HAP-1 (cell line): ENCODE measurements at regions not wholly inside any gene's neighbourhood (a gene's known extent, or its start where the extent isn't known, plus 50 kb on each side); places are given as distances from the start of the nearest gene placed in this dataset.

Experiments used
- DNase-seq, 2 experiments: peaks; one replicate each; pipeline ENCODE4 v3.0.0-alpha.2; 2016 to 2020; ENCODE audit warnings: low spot score in 2 of 2
- H3K27me3 ChIP-seq: fragments of 250-450 bp; sonication (Bioruptor Pico); 2 replicates; pipeline ENCODE4 v1.5.1; 2020; ENCODE audit warnings: low read depth, mild to moderate bottlenecking, moderate library complexity
- H3K36me3 ChIP-seq: fragments of 250-450 bp; sonication (Bioruptor Pico); replicated peaks from 2 replicates; pipeline ENCODE4 v1.5.1; 2020; ENCODE audit warnings: mild to moderate bottlenecking
- H3K4me1 ChIP-seq: fragments of 250-450 bp; sonication (Bioruptor Pico); 2 replicates; pipeline ENCODE4 v1.5.1; 2020; ENCODE audit warnings: mild to moderate bottlenecking
- H3K4me3 ChIP-seq: fragments of 250-450 bp; sonication (Bioruptor Pico); 2 replicates; pipeline ENCODE4 v1.5.1; 2020; ENCODE audit warnings: mild to moderate bottlenecking, moderate library complexity
- H3K9me3 ChIP-seq: fragments of 250-450 bp; sonication (Bioruptor Pico); 2 replicates; pipeline ENCODE4 v1.5.1; 2020; ENCODE audit warnings: mild to moderate bottlenecking, moderate library complexity
- in situ Hi-C: fragments of 300-500 bp; cut with MboI; formaldehyde crosslinking; loops from 3 replicates; pipeline ENCODE4 v1.14.3; 2020; ENCODE audit warnings: low sequenced_read_pairs, inconsistent platforms, mixed read lengths

DNA sequence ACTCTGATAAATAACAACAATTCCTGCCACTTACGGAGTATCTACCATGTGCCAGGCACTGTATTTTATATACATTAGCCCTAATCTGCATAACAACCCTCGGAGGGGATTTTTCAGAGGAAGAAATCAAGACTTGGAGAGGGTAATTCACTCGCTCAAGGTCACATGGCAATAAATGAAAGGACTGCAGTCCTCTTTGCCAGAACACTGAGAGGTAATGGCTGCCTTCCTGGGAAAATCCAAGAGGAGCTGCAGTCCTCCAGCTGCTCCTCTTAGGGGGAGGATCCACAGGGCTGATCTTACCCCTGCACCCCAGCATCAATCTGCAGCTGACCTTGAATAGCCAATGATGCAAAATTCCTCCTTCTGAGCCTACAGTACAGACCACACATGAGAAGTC lies 114.1 kb upstream of the RPL38 start:
- in situ Hi-C loops, result no loop called here
- no peaks in the 10 kb centered on the region for H3K27me3 ChIP-seq
- no peaks in the 10 kb centered on the region for H3K36me3 ChIP-seq
- DNase-seq, result no peak
- no peak overlapping the region for H3K4me3 ChIP-seq
- H3K4me1 ChIP-seq, result no peaks in the 10 kb centered on the region
- H3K9me3 ChIP-seq, result no peaks in the 10 kb centered on the region; the same call in 1 of the 2 replicates

GRCh38 chr17:74089869-74090464 lies 113.5 kb upstream of the RPL38 start:
- no peaks in the 10 kb centered on the region; the same call in 1 of the 2 replicates for H3K9me3 ChIP-seq
- no peaks in the 10 kb centered on the region for H3K4me1 ChIP-seq
- DNase-seq, result peak; percentile 4 to 74
- no peaks in the 10 kb centered on the region for H3K27me3 ChIP-seq
- in situ Hi-C loops, result no loop called here
- no peaks in the 10 kb centered on the region for H3K36me3 ChIP-seq
- H3K4me3 ChIP-seq, result no peak overlapping the region

- in situ Hi-C loops, result no loop called here
Observed at GRCh38 chr17:74094651-74095050, 108.8 kb upstream of the RPL38 start.

GRCh38 chr17:74096456-74096855 lies 107.0 kb upstream of the RPL38 start:
- in situ Hi-C loops, result no loop called here
- H3K4me1 ChIP-seq, result no peaks in the 10 kb centered on the region
- no peak for DNase-seq

More at GRCh38 chr17:74094651-74095050, 108.8 kb upstream of the RPL38 start:
- no peaks in the 10 kb centered on the region for H3K27me3 ChIP-seq
- no peaks in the 10 kb centered on the region for H3K4me1 ChIP-seq
- H3K9me3 ChIP-seq, result no peaks in the 10 kb centered on the region
- no peak for DNase-seq
- H3K36me3 ChIP-seq, result no peaks in the 10 kb centered on the region
- no peak overlapping the region for H3K4me3 ChIP-seq

DNA sequence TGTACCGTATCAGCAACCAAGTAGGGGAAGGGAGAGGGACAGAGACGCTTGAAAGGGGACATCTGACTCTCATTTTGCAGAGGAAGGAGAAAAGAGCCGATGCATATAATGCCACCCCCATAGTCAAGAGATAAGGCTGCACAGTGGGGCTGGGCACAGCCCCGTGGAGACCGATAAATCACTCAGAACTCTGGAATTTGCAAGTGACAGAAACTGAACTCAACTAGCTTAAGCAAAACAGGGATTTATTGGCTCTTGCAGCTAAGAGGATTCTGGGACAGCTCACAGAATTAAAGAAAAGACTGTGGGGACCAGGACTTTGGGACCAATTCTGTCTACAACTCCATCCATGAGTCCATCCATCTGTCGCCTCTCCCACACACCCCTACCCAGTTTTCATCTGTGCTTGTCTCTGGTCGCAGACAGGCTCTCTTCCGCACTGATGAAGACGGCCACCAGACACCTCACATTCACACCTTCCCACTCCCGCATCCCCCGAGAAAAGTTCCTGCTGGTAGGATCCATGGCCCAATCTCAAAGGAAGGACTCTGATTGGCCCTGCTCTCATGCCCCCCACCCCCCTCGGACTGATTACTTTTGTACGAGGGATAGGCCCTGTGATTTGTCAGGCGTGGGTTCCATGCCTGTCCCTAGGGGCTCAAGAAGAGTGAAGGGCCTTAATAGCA lies 105.9 kb upstream of the RPL38 start:
- in situ Hi-C loops, result no loop called here
- DNase-seq, result no peak
- Histone ChIP-seq H3K4me1 (no peaks in the 10 kb centered on the region), H3K36me3 (no peaks in the 10 kb centered on the region), H3K9me3 (no peaks in the 10 kb centered on the region), H3K27me3 (no peaks in the 10 kb centered on the region; the same call in 1 of the 2 replicates), H3K4me3 (no peak overlapping the region)

More at GRCh38 chr17:74096456-74096855, 107.0 kb upstream of the RPL38 start:
- Histone ChIP-seq H3K27me3 (no peaks in the 10 kb centered on the region; the same call in 1 of the 2 replicates), H3K36me3 (no peaks in the 10 kb centered on the region), H3K4me3 (no peak overlapping the region), H3K9me3 (no peaks in the 10 kb centered on the region)

- H3K36me3 ChIP-seq, result no peaks in the 10 kb centered on the region
- no peaks in the 10 kb centered on the region for H3K9me3 ChIP-seq
- in situ Hi-C loops, result no loop called here
- no peaks in the 10 kb centered on the region for H3K4me1 ChIP-seq
- no peaks in the 10 kb centered on the region; the same call in 1 of the 2 replicates for H3K27me3 ChIP-seq
- no peak overlapping the region for H3K4me3 ChIP-seq
- DNase-seq, result no peak
Observed at GRCh38 chr17:74098136-74099024, 105.1 kb upstream of the RPL38 start.

GRCh38 chr17:74099442-74100340 lies 103.8 kb upstream of the RPL38 start:
- Histone ChIP-seq H3K4me1 (no peaks in the 10 kb centered on the region), H3K36me3 (no peaks in the 10 kb centered on the region), H3K4me3 (no peak overlapping the region), H3K9me3 (no peaks in the 10 kb centered on the region), H3K27me3 (no peaks in the 10 kb centered on the region; the same call in 1 of the 2 replicates)
- no peak for DNase-seq
- in situ Hi-C loops, result no loop called here

DNA sequence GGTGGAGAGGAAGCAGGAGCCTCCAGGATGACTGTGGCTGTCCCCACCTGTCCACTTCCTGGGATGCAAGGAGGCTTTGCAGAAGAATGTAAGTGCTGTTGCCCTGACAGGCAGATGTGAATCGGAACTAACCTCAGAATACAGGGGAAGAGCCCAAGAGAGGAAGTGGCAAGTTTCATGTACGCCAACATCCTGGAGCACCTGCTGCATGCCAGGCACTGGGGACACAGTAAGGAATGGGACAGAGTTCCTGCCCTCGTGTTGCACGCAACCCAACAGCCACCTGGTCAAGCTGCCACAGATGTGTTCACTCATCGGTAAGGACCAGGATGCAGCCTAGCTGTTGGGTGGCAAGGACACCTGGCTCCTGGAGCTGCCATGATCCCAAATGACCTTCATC lies 98.6 kb upstream of the RPL38 start:
- Histone ChIP-seq H3K4me3 (no peak overlapping the region), H3K36me3 (no peaks in the 10 kb centered on the region), H3K9me3 (no peaks in the 10 kb centered on the region), H3K4me1 (no peaks in the 10 kb centered on the region), H3K27me3 (no peaks in the 10 kb centered on the region; the same call in 1 of the 2 replicates)
- no peak for DNase-seq
- in situ Hi-C loops, result no loop called here

DNA sequence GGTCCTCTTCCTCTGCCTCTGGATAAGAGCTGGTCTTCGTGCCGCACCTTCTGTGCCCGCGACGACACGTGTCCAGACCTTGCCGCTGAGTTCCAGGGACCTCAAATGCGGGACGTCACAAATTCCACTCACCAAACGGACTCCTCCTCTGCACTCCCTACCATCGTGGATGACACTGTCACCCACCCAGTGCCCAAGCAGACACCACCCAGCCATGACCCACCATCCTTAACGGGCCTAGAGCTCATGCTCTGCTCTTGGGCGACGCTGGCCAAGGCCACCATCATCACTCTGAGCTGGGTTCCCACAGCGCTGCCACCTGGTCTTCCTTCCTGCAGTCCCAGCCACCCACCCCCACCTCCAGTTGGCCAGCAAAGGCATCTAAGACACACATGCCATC lies 96.4 kb upstream of the RPL38 start:
- no peak for DNase-seq
- Histone ChIP-seq H3K9me3 (no peaks in the 10 kb centered on the region), H3K36me3 (no peaks in the 10 kb centered on the region), H3K4me1 (no peaks in the 10 kb centered on the region), H3K4me3 (no peak overlapping the region), H3K27me3 (no peaks in the 10 kb centered on the region)
- in situ Hi-C loops, result no loop called here

DNA sequence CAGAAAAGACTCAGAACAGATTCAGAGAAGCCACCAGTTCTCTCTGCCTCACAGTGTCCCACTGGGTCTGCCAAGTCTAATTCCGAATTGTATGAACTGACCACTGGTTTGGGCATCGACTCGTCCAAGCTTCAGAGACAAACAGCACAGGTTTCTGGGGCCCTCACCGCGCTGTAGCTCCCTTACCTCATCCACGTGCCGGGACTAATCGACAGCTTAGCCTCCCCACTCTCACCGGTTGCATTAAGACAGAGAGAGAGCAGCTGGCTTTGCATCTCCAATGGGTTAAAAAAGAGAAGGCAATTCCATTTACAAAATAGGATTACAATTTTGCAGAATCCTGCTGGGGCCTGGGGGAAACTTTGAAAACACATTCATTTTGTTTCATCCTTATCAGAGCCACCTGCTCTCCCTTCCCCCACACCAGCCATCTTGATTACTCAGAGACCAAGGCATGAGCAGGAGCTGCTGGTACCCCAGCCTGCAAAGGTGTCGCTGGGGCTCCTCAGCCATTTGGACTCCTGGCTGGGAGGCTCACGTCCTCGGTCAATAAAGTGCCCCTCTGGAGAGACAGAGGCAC lies 95.3 kb upstream of the RPL38 start:
- Histone ChIP-seq H3K4me3 (no peak overlapping the region), H3K27me3 (no peaks in the 10 kb centered on the region), H3K9me3 (no peaks in the 10 kb centered on the region), H3K4me1 (no peaks in the 10 kb centered on the region), H3K36me3 (no peaks in the 10 kb centered on the region)
- no peak for DNase-seq
- in situ Hi-C loops, result no loop called here

- no peaks in the 10 kb centered on the region for H3K36me3 ChIP-seq
- no peak for DNase-seq
- in situ Hi-C loops, result no loop called here
- H3K4me3 ChIP-seq, result no peak overlapping the region
- no peaks in the 10 kb centered on the region for H3K9me3 ChIP-seq
- no peaks in the 10 kb centered on the region for H3K27me3 ChIP-seq
- no peaks in the 10 kb centered on the region for H3K4me1 ChIP-seq
Observed at GRCh38 chr17:74110467-74110866, 93.0 kb upstream of the RPL38 start.

DNA sequence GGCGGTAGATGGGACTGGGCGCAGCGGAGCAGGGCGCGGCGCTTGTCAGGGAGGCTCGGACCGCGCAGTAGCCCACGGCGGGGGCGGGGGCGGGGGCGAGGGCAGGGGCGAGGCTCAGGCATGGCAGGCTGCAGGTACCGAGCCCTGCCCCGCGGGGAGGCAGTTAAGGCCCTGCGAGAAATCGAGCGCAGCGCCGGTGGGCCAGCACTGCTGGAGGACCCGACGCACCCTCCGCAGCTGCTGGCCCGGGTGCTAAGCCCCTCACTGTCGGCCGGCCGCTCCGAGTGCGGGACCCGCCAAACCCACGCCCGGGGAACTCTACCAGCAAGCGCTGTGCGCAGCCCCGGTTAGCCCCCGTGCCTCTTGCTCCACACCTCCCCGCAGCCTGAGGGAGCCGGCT lies 90.2 kb upstream of the RPL38 start:
- Histone ChIP-seq H3K9me3 (no peaks in the 10 kb centered on the region), H3K4me3 (no peak overlapping the region), H3K27me3 (no peaks in the 10 kb centered on the region), H3K36me3 (no peaks in the 10 kb centered on the region), H3K4me1 (no peaks in the 10 kb centered on the region)
- in situ Hi-C loops, result no loop called here
- no peak for DNase-seq

DNA sequence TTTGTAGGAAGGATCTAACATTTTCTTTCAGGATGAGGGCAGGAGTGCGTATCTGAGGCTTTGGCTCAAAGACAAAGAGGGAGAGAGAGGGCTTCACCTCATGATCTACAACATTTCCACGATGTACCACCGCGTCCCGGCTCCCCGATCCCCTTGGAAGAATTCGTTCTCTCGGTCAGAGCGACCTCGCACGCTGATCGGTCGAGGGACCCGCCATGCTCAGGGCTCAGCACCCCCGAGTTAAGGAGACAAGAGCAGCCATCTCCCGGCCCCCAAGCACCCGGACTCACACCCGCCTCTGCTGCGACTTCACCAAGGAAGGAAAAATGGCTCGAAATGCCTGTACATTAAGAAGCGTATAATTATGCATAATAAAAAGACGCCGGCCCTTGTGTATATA lies 89.5 kb upstream of the RPL38 start:
- no peaks in the 10 kb centered on the region for H3K27me3 ChIP-seq

More for the DNA sequence above, 89.5 kb upstream of the RPL38 start:
- no peak for DNase-seq
- H3K4me1 ChIP-seq, result no peaks in the 10 kb centered on the region
- no peak overlapping the region for H3K4me3 ChIP-seq
- H3K9me3 ChIP-seq, result no peaks in the 10 kb centered on the region
- no peaks in the 10 kb centered on the region for H3K36me3 ChIP-seq
- in situ Hi-C loops, result no loop called here
